HUES64 (cell line): ENCODE measurements at regions not wholly inside any gene's neighbourhood (a gene's known extent, or its start where the extent isn't known, plus 50 kb on each side); places are given as distances from the start of the nearest gene placed in this dataset.
A peak's percentile ranks its signal among the peaks of the same experiment; 100 is the strongest.

ENCODE experiments used
- H3K27ac ChIP-seq: 2 replicates; pipeline ENCODE4 v1.7.0; 2013; ENCODE audit warnings: low read depth, low read length, inconsistent platforms
- H3K27me3 ChIP-seq: 2 replicates; pipeline ENCODE4 v1.6.1; 2013; ENCODE audit warnings: mild to moderate bottlenecking, low read length; ENCODE audit not compliant: insufficient read depth
- H3K36me3 ChIP-seq: 2 replicates; pipeline ENCODE4 v1.6.1; 2013; ENCODE audit warnings: mild to moderate bottlenecking, low read length; ENCODE audit not compliant: insufficient read depth
- H3K4me1 ChIP-seq: 2 replicates; pipeline ENCODE4 v1.6.1; 2013; ENCODE audit warnings: mild to moderate bottlenecking, low read length, moderate library complexity; ENCODE audit not compliant: insufficient read depth
- H3K4me3 ChIP-seq: 2 replicates; pipeline ENCODE4 v1.5.1; 2013; ENCODE audit warnings: mild to moderate bottlenecking, low read length, moderate library complexity
- H3K9ac ChIP-seq: 2 replicates; pipeline ENCODE4 v1.6.1; 2013; ENCODE audit warnings: mild to moderate bottlenecking, low read depth, low read length
- H3K9me3 ChIP-seq: 2 replicates; pipeline ENCODE4 v1.6.1; 2013; ENCODE audit warnings: low read depth, low read length; ENCODE audit not compliant: insufficient read depth
- WGBS: fragments of 150-250, 120-280 bp; methylation state at CpG from one replicate; pipeline ENCODE4 v1.1.7; 2013; ENCODE audit warnings: missing lambda C conversion rate; 5-methylcytosine and 5-hydroxymethylcytosine counted together

DNA sequence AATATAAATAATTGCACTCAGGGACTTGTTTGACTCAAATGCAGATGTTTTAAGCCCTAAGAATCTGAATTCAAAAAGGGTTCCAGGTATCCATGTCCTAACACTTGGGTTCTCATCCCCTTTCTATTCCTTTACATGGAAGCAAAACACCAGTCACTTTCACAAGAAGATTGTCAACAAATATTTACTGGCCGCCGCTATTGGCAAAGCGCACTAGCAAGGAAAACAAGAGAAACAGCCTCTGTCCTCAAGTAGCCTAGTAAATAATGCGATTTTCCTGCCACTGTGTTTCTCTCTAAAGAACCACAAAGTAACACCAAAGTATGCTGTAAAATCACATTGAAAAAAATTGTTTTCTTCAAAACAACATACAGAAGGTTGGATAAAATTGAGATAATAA lies 66.7 kb upstream of the EZH2 start:
- Histone ChIP-seq H3K9me3 (no peaks in the 10 kb centered on the region), H3K36me3 (no peaks in the 10 kb centered on the region), H3K9ac (no peak overlapping the region), H3K4me1 (no peaks in the 10 kb centered on the region), H3K27me3 (no peaks in the 10 kb centered on the region), H3K27ac (no peak overlapping the region), H3K4me3 (no peak overlapping the region)
- WGBS: 92% methylated on average over 4 of the region's 4 CpGs

DNA sequence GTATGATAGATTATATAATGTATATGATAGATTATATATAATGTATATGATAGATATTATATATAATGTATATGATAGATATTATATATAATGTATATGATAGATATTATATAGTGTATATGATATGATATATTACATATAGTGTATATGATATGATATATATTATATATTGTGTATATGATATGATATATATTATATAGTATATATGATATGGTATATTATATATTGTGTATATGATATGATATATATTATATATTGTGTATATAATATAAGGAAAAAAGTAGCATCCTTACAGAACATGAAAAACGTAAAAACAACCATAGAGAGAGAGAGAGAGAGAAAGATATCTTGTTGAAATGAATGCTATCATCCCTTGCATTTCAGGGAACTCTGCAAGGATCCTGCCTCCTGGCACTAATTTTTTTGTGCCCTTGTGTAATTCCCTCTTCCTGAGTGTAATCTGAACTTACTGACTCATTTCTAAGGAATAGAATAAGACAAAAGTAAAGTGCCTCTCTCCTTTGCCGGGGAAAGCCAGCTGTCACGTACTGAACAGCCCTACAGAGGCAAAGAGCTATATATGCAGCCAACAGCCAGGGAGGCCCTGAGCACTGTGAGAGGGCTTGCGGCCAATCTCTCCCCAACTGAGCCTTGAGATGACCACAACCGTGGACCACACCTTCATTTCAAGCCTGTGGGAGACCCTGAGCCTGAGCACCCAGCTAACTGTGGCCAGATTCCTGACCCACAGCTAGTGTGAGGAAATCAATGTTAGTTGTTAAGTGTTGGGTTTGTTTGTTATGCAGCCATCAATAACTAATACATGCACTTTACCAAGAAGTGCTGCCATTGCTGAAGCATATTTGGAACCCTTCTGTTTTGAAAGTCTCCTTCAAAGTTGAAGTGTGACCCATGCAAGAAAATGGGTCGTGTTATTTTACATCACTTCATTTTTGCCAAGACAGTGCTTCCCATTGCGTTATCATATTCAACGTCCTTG lies 61.1 kb upstream of the EZH2 start:
- WGBS: 85% methylated on average over 8 of the region's 8 CpGs
- H3K4me3 ChIP-seq: no peak overlapping the region
- no peaks in the 10 kb centered on the region for H3K36me3 ChIP-seq
- no peak overlapping the region for H3K27ac ChIP-seq
- no peaks in the 10 kb centered on the region for H3K9me3 ChIP-seq
- H3K4me1 ChIP-seq: no peaks in the 10 kb centered on the region
- no peak overlapping the region for H3K9ac ChIP-seq
- peaks cover 7% of the 10 kb centered on the region; the same call in 1 of the 2 replicates for H3K27me3 ChIP-seq

DNA sequence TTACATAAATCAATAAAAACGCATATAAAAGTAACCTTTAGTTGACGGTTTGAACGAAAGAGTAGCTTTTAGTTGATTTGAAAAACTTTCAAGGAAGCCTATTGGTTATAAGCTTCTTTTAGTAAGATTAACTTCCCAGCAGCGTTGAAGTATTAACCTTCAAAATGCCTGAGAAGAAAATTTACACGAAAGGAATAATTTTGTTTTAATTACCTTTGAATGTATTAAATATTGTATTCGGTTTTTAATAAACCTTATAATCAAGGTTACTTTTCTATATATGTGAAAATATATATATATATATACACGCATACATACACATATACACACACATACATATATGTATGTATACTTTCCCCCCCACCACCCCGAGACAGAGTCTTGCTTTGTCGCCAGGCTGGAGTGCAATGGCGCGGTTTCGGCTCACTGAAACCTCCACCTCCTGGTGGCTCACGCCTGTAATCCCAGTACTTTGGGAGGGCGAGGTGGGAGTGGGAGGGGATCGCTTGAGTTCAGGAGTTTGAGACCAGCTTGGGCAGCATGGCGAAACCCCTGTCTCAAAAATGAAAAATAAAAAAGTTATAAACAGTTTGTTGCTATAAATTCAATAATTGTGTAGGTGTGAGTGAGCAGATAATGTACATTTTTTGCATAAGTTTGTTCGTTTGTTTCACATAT lies 57.6 kb upstream of the EZH2 start:
- Histone ChIP-seq H3K27ac (no peak overlapping the region), H3K9me3 (no peaks in the 10 kb centered on the region), H3K36me3 (no peaks in the 10 kb centered on the region), H3K9ac (peak overlapping the region; percentile 82; the same call in 1 of the 2 replicates), H3K4me1 (no peaks in the 10 kb centered on the region), H3K4me3 (peak overlapping the region; percentile 82), H3K27me3 (peaks cover 7% of the 10 kb centered on the region; the same call in 1 of the 2 replicates)
- 43% methylated on average over 13 of the region's 17 CpGs for WGBS

DNA sequence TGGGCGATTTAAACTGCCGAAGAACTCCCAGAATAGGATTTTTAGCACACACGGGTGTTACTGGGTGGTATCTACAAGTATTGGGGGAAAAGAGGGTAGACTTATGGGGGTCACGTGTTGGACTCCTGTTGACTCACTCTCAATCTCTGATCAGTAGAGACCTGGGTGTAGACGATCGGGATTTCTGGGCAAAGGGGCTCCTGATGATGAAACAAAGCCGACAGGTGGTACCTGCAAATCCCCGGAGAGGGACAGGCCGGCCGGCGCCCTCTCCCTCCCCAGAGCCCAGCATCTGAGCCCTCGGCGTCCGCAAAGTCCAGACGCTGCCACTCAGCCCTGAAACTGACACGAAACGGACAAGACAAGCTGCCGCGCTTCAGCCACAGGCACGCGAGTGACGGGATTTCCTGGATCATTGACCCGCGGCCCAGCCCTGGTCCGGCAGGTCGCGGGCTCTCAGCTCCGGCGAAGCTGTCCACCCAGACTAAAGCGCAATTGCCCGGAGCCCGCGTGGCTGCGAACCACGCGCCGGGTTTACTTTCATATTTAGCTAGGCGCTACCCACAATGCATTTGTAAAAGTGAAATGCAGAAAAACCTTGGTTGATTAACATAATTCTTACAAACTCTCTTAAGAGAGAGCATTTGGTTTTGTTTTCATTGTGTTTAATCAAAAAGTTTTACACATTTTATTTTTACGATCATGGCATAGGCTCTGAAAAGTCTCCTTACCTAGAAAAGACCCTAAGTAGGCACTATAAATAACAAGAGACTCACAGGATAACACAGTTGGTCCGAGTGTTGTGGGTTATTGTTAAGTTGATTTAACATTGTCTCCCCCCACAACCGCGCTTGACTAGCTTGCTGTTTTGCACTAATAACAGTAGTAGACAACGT lies 56.9 kb upstream of the EZH2 start:
- peak overlapping the region; percentile 82 for H3K9ac ChIP-seq
- H3K9me3 ChIP-seq: no peaks in the 10 kb centered on the region
- WGBS: 7% methylated on average over 40 of the region's 43 CpGs
- 0 out of 2 replicates have a peak overlapping the region, but pooled peaks have one; percentile 3 for H3K27ac ChIP-seq
- H3K4me3 ChIP-seq: peak overlapping the region; percentile 82
- H3K27me3 ChIP-seq: peaks cover 7% of the 10 kb centered on the region; the same call in 1 of the 2 replicates
- H3K4me1 ChIP-seq: no peaks in the 10 kb centered on the region
- no peaks in the 10 kb centered on the region for H3K36me3 ChIP-seq

DNA sequence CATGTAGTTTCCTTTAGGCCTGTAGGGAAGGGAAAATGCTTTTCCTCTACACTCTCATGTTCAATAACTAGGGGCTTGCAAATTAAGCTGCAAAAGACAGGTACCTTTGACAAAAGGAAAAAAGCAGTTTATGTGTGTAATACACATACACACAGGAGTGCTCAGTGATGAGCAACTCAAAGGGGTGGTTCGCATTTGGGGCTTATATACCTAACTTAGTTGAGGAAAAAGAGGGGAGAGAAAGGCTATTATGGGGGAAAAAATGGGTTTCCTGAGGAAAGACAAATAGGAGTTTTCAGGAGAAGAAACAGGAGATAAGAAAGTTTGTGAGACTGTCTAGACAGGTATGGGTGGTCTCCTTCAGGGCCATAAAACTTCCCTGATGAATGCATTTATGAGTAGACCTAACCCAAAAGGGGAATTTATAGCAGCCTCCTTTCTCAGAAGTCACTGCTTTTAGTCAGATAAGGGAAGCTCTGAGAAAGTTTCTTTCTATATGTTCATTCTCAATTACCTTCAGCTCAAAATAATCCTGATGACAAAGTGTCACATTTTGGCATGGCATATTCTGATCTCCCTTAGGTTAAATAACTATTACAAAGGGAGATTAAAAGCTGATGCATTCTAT lies 55.2 kb upstream of the EZH2 start:
- H3K4me3 ChIP-seq: no peak overlapping the region
- H3K27ac ChIP-seq: no peak overlapping the region
- WGBS: 95% methylated on average over 1 of the region's 1 CpG
- peaks cover 7% of the 10 kb centered on the region; the same call in 1 of the 2 replicates for H3K27me3 ChIP-seq
- H3K36me3 ChIP-seq: no peaks in the 10 kb centered on the region
- no peaks in the 10 kb centered on the region for H3K9me3 ChIP-seq
- no peak overlapping the region for H3K9ac ChIP-seq
- H3K4me1 ChIP-seq: no peaks in the 10 kb centered on the region

DNA sequence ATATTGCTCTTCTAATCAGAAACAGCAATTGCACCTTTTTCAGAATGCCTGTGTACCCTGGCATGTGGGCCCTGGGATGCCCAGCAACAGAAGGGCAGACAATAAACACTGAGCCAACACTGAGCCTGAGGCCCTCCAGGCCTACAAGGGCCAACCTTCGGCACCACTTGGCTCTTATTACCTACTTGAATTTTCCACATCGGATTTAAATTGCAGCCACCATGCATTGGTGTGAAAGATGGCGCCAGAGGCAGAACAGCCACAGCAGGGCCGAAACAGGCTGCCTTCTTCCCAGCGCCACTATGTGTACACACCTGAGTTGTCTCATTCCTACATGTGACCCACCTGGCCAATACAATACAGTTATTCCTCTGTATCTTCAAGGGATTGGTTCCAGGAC lies 51.4 kb upstream of the EZH2 start:
- Histone ChIP-seq H3K27ac (no peak overlapping the region), H3K9me3 (no peaks in the 10 kb centered on the region), H3K36me3 (no peaks in the 10 kb centered on the region), H3K9ac (no peak overlapping the region), H3K4me1 (no peaks in the 10 kb centered on the region), H3K27me3 (peaks cover 2% of the 10 kb centered on the region; the same call in 1 of the 2 replicates), H3K4me3 (no peak overlapping the region)
- WGBS: 94% methylated on average over 5 of the region's 5 CpGs
